CD4-positive, alpha-beta T cell treated with Interleukin-4 for 1 hour (primary cell): ENCODE measurements at regions not wholly inside any gene's neighbourhood (a gene's known extent, or its start where the extent isn't known, plus 50 kb on each side); places are given as distances from the start of the nearest gene placed in this dataset.

Source experiments
- DNase-seq, 2 donors: peaks; one replicate each; pipeline ENCODE4 v3.0.0-alpha.2; 2020 to 2022

DNA sequence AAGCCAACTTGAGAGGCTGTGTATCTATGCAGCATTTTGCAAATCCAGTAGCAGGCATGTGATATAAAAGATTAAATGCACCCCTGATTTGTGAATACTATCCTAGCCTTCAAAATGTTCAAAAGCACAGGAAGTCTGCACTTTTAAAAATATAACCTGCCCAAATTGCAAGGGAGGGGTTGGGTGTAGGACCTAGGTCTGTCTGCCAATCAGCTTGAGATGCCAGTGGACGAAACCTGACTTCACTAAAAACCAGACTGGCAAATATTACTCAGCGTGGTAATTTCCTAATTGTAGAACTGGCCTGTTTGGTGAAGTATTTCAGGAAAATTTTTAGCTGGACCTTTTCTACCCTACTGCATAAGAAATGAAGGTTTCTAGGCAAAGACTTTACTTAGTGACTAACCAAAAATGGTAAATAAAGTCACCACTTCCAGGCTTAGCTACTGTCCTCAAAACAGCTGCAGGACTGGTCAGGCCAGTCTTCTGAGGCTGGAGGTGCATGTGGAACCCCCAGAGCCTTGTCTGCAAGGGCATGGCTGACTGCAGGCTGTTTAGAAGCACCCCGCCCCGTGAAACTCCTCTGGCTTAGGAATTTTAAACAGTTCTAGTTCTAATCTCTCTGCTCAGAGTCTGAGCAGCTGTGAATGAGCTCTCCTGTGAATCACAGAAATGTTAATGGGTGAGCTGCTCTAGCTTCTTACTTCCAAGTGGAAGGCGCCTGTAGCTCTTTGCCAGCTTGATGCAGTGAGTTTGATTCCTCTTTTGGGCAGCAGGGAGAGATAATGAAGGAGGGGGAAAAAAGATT lies 104.4 kb upstream of the ESR1 start:
- DNase-seq, result no peak

DNA sequence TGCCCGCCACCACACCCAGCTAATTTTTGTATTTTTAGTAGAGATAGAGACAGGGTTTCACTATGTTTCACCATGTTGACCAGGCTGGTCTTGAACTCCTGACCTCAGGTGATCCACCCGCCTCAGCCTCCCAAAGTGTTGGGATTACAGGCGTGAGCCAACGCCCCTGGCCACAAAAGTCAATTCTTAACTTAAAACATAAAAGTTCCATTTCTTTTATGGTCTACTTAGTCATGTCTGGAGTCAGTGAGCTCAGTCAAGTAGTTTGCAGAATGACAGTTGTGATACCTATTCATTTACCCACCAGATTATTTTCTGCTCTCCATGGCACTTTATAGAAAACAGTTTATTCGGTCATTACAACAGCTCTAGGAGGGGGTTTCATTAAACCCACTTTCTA lies 103.1 kb upstream of the ESR1 start:
- no peak for DNase-seq

DNA sequence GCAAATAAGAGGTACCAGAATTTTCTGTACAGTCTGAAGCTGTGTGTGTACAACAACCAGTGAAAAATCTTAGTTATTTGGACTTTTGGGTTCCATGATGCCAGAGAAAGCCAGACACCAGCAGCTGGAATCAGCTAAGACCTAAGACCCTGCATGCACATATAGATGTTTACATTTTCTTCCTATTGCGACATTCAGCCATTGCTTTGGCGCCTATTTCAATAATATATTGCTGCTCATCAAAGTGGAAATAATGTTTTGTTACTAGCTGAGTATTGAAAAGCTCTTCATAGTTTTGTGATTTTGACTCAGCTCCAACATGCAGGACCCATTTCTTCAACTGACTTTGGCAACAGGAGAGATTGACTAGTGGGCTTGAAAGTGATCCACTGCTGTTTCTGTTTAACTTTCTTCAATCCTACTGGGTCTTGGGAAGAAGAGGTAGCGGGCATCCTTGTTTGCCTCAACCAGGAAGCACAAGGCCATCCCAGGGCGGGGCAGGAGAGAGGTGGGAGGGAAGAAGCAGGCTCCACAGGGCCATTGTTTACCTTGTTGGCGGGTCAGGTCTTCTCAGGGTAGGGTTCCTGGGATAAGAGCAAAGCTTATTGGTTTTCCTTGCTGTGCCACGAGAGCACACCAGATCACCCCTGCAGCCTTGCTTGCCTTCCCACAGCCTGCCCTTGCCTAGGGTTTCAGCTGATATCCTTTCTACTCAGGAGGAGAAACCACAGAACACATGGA lies 101.3 kb upstream of the ESR1 start:
- no peak for DNase-seq

DNA sequence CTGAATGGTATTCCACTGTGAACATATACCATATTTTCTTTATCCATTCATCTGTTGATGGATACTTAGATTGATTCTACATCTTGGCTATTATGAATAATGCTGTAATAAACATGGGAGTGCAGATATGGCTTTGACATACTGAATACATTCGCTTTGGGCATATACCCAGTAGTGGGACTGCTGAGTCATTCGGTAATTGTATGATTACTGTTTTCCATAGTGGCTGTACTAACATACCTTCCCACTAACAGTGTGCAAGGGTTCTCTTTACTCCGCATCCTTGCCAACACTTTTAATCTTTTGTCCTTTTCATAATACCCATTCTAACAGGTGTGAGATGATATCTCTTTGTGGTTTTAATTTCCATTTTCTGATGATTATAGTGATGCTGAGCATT lies 98.2 kb upstream of the ESR1 start:
- no peak for DNase-seq

DNA sequence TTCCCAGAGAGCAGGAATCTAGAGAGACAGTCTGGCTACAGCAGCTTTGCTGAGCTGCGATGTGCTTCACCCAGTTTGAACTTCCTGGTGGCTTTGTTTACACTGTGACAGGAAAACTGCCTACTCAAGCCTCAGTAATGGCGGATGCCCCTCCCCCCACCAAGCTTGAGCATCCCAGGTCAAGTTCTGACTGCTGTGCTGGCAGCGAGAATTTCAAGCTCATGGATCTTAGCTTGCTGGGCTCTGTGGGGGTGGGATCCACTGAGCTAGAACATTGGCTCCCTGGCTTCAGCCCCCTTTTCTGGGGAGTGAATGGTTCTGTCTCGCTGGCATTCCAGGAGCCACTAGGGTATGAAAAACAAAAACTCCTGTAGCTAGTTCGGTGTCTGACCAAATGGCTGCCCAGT lies 91.0 kb upstream of the ESR1 start:
- peak in 1 of 2 donors; percentile 17 for DNase-seq

DNA sequence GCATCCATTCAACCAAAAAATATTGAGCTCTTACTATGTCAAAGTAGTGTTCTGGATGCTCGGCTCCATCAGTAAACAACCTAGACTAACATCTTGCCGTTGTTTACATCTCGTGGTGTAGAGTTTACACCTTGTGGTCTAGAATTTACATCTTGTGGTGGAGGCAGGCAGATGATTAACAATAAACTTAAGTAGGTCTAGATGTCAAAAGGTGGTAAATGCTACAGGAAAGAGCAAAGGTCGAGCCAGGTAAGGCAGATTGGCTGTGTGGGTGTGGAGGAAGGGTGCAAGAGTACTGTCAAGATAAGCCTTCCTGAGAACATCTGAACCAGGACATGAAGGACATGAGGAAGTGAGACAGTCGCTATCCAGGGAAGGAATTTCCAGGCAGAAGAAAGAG lies 88.4 kb upstream of the ESR1 start:
- no peak for DNase-seq

DNA sequence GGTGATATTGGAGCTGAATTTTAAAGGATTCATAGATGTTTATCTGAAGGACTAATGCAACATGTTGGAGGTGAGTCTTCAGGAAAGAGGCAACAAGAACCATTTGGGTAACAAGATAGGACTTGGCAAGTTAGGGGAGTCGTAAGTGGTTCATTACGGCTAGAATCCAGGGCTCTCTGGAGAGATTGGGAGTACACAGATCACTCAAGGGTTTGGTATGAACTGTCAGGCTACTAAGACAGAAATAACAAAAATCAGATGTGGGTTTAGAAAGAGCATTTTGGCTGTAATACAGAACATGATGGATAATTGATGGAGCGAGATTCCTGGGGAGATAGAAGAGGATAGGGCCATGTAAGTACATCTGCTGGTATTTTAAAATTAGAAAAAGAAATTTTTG lies 86.3 kb upstream of the ESR1 start:
- DNase-seq, result no peak

DNA sequence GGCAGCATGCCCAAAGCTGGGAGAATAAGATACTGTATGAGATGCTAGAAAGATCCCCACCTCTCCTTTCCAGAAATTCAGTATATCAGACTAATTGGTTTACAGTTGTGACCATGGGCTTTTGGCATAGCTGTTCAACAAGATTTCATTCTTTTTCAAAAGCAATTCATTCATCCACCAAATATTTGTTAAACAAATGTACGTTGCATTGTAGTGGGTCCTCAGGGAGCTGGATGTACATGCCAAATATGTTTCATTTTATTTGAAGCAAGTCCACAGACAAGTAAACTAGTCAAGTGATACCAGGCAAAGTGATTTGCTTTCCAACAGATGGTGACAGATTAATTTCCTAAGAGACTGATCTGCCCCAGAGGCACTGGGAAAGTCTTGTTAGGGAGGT lies 85.8 kb upstream of the ESR1 start:
- DNase-seq, result no peak

DNA sequence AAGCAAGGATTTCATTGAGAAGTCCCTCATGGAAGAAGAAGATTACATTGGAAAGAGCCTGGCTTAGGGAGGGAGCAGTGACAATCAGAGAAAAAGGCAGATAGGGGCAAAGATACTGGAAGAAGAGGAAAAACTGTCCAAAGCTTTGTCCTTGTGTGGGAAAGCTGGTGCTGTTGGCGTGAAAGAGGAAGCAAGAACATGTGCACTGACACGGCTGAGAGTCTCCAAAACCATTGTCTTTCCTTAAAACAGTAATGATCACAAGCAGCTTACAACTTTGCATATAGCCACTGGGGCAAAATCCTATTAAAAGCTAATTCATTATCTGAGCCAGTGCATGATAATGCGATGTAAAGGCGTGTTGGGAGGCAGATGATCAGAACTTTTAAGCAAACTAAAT lies 85.1 kb upstream of the ESR1 start:
- no peak for DNase-seq

DNA sequence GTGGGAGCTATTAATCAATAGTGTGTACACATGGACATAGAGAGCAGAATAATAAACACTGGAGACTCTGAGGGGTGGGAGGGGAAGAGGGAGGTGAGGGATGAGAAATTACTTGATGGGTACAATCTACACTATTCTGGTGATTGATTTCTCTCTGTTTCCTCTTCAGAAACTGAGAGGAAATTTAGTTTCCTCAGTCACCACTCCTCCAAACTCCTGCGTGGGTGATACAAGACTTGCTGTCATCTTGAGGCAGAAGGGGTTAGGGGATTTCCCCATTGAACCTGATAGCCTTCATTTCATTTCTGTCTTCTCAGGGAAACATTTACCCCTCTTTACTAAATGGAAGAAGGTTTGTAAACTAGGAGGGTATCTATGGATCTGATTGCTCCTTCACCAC lies 84.3 kb upstream of the ESR1 start:
- peak in 1 of 2 donors; percentile 11 for DNase-seq

DNA sequence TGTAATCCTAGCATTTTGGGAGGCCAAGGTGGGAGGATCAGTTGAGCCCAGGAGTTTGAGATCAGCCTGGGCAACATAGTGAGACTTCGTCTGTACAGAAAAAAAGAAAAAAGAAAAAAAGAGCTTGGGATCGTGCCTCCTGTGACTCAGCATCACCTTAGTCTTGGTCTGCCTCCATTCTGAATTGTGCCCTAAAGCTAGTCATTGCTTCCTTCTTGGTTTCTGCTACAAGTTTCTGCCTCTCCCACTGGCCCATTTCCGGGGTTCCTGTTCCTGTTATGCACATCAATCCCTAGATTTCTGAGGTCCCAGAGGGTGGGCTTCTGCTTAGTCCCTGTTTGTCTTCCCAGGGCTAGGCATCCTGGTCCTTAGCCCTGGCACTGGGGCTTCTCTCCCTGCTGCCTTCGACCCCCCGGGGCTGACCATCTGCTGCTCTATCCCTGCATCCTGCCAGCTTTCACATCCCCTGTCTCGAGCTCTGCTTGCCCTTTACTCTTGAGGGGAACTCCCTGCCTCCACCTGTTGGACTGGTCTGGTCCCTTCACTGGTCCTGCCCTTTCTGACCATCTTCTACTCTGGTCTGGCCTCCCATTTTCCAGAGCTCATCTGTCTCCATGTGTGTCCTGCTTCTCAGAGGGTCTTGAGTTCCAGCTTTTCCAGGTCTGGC lies 77.5 kb upstream of the ESR1 start:
- DNase-seq, result no peak

DNA sequence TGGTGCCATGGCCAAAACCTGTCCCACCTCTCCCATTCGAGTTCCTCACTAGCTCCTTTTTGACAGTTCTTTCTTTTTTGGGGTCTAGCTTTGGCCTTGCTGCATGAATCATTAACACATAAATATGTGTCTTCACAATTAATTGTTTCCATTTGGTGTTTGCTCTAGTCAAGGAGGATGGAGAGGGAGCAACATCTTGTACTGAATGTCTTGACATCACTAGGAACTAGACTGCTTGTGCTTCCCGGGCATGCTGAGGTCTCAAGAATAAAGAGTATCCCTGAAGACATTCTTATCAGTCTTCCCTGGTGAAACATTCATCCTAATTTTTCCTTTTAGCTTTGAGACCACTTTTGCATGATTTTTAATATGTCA lies 77.0 kb upstream of the ESR1 start:
- no peak for DNase-seq

DNA sequence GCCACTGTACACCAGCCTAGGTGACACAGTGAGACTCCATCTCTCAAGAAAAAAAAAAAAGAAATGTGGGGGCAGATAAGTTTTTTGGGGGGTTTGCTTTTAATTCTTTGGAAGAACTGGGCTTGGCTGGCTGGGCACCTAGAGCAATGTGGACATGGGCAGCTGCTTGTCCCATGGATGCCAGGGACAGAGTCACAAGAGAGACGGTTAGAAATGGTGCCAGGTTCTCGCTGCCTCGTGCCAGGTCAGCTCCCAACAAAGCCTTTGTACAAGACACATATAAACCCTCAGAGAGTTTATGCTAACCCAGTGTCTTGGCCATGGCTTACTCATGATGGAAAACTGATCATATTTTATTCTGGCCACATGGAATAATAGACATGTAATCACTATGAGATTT lies 76.2 kb upstream of the ESR1 start:
- no peak for DNase-seq

DNA sequence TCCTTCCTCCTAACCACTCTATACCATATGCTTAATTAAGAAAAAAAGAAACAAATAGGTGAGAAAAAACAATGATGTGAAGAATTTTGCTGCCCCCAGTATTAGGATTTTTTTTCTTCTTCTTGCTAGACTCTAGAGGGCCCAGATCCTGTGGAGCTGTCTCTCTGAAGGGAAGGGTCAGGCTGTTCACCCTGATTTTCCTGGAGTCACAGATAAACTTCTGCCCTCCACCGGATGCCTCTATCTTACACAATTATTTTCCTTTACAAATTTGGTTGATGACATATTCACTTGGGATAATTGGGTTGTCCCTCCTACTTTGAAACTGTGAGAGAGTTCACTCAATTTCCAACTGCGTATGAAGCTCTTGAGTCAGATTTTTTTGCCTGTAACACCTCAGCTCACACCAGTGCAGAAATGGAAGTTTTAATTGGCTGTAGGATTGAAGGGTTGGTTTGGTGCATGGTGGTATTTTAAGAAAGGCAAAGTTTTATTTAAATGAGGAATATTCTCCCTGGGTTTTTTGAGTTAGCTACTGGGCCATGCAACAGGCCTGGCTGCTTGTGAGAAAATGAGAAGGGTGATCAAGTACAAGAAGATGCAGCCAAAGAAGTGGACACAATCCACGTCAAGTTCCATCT lies 73.7 kb upstream of the ESR1 start:
- DNase-seq, result no peak

DNA sequence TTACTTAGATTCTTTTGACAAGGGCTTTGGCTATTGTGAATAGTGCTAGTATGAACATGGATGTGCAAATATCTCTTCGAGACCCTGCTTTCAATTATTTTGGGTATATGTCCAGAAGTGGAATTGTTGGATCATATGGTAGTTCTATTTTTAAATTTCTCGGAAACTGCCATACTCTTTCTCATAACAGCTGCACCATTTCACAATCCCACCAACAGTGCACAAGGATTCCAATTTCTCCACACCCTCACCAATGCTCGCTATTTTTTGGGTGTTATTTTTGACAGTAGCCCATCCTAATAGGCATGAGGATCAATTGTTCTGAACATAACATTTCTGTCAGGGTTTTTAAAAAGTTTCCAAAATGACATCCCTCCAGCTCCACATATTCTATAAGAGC lies 69.2 kb upstream of the ESR1 start:
- no peak for DNase-seq

DNA sequence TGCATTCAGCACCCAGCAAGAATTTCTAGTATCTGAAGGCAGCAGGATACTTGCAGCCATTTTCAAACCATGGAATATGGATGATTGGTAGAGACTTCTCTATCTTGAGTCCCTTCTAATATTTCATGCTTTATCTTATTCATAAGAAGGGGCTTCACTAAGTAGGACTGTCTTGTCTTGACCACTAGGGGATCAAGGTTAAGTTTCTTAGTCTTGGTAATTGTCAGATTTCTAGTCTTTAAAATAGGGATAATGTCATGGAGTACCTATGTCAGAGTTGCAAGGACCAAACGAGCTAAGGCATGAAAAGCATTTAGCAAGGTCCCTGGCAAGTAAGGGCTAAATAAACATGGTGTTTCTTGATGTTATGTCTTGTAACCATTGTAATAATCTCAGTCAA lies 68.5 kb upstream of the ESR1 start:
- DNase-seq, result no peak

DNA sequence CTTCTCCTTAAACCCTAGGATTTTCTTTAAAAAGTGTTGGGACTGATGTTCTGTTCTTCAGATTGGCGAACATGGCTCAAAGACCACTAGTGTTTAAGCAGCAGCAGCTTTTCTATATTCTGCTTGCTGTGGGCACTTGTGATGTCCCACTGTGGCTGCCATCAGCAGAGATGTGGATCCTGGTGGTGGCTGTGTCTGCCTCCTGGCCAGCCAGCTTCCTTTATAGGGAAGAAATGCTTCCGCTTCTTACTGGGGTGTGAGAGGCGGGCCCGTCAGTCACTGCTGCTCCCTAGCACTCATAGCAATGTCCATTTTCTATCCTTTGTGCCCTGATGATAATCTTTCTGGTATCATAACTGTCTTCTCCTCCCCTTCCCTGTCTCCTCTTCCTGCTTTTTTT lies 66.7 kb upstream of the ESR1 start:
- no peak for DNase-seq

DNA sequence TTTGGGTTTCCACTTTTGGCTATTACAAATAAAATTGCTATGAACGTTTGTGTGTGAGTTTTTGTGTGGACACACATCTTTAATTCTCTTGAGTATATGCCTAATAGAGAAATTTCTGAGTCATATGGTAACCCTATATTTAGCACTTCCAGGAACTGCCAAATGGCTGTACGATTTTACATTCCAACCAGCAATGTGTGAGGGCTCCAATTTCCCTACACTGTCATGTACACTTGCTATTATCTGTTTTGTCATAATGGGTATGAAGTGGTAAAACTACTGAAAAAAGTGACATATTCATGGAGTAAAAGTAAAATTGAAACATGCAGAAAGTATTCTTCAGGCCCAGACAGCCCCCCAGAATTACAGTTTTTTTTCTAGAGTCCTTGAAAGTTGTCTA lies 59.6 kb upstream of the ESR1 start:
- no peak for DNase-seq

DNA sequence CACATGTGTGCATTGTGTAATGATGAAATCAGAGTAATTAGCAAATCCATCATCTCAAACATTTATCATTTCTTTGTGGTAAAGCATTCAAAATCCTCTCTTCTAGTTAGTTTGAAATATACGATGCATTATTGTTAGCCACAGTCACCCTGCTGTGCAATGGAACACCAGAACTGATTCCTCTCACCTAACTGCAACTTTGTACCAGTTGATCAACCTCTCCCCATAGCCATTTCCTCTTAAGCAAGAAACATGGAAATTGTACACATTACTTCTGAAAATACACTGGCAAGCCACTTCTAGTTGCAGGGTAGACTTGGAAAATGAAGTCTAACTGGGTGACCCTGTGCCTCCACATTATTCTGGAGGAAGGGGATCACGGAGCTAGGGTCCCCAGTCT lies 58.1 kb upstream of the ESR1 start:
- DNase-seq, result no peak

DNA sequence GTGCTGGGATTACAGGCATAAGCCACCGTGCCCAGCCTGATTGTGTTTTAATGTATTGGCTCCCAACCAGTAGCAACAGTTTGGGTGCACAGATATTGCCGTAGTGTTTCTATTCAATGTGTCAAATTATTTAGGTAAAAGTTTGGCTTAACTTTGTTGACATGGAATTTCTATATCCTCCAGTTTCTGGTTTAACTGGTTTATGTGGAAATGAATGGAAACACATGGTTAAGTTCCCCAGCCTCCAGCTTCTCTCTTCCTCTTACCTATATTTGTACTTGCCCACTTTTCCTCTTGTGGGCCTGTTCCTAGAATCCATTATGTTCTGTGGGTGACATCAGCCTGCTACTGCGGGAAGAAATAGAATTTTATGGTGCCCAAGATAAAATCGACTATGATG lies 53.9 kb upstream of the ESR1 start:
- no peak for DNase-seq

DNA sequence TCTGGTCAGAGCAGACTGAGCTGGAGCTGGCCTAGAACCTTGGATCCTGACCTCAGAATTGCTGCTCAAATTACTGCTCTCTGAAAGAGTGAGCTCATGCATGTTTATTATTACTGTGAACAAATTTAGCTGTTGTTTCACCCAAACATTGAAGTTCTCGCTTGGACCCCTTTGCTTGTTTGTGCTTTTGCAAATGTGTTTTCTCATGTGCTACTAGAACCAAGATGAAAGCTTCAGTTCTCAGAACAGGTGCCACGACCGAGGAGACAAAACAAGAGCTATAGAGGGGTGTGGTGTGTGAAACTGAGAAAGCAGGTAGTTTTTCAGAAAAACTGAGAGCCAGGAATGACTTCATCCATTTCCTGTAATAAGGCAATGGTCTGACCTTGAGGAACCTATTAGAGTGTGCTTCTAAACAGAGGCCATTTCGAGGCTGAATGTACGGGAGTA lies 50.0 kb upstream of the ESR1 start:
- peak in 1 of 2 donors; percentile 20 for DNase-seq
